ENCODE measurements at regions not wholly inside any gene's neighbourhood (a gene's known extent, or its start where the extent isn't known, plus 50 kb on each side); places are given as distances from the start of the nearest gene placed in this dataset.
A peak's percentile ranks its signal among the peaks of the same experiment; 100 is the strongest.

DNA sequence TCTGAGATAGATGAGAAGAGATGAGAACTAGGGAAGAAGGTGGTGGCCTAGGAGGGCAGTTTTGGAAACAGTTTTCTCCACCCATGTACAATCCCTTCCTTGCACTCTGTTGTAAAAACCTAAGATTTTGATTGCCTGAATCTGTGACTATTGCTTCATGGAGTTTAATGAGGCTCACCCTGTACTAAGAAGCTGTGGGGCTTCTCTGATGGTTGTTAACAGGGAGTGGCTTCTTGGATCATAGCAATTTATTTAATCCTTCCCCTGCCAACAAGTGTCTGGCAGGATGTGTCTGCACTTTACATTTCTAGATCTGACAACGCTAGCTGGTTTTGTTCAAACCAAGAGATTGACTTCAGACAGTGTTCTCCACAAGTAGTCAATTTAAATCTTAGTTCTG, 74.7 kb upstream of the C5orf46 start:
- WGBS, result 26% methylated on average over 1 of the region's 1 CpG
- no peaks in the 10 kb centered on the region for H3K36me3 ChIP-seq
- TF ChIP-seq POLR2AphosphoS5 (IDR thresholded peaks at IDR 0.05), result peak; percentile 53
- TF ChIP-seq, protein P1, sequence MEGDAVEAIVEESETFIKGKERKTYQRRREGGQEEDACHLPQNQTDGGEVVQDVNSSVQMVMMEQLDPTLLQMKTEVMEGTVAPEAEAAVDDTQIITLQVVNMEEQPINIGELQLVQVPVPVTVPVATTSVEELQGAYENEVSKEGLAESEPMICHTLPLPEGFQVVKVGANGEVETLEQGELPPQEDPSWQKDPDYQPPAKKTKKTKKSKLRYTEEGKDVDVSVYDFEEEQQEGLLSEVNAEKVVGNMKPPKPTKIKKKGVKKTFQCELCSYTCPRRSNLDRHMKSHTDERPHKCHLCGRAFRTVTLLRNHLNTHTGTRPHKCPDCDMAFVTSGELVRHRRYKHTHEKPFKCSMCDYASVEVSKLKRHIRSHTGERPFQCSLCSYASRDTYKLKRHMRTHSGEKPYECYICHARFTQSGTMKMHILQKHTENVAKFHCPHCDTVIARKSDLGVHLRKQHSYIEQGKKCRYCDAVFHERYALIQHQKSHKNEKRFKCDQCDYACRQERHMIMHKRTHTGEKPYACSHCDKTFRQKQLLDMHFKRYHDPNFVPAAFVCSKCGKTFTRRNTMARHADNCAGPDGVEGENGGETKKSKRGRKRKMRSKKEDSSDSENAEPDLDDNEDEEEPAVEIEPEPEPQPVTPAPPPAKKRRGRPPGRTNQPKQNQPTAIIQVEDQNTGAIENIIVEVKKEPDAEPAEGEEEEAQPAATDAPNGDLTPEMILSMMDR (IDR thresholded peaks at IDR 0.05), result no peak
- no peaks in the 10 kb centered on the region for H3K9me3 ChIP-seq
- no peak overlapping the region for H3K27ac ChIP-seq
- no peaks in the 10 kb centered on the region for H3K27me3 ChIP-seq (replicated peaks; ENCODE audit: insufficient read depth)
- DNase-seq (ENCODE audit: low spot score), result peak; percentile 16
- no peaks in the 10 kb centered on the region for H3K4me1 ChIP-seq (replicated peaks)
- intact Hi-C loops (cut with DNase I), result no loop called here
- H3K4me3 ChIP-seq, result no peak overlapping the region

- 88% methylated on average over 1 of the region's 1 CpG for WGBS
- no peak for TF ChIP-seq POLR2A (IDR thresholded peaks at IDR 0.05)
- intact Hi-C loops (cut with DNase I), result no loop called here
- no peak overlapping the region for H3K4me3 ChIP-seq
- no peak for DNase-seq (ENCODE audit: low spot score)
- H3K27ac ChIP-seq, result no peak overlapping the region
- no peaks in the 10 kb centered on the region for H3K9me3 ChIP-seq
- no peaks in the 10 kb centered on the region for H3K27me3 ChIP-seq (replicated peaks; ENCODE audit: insufficient read depth)
- H3K4me1 ChIP-seq (replicated peaks), result no peaks in the 10 kb centered on the region
- H3K36me3 ChIP-seq, result no peaks in the 10 kb centered on the region
Observed at GRCh38 chr5:147979761-147980160, 73.4 kb upstream of the C5orf46 start.

DNA sequence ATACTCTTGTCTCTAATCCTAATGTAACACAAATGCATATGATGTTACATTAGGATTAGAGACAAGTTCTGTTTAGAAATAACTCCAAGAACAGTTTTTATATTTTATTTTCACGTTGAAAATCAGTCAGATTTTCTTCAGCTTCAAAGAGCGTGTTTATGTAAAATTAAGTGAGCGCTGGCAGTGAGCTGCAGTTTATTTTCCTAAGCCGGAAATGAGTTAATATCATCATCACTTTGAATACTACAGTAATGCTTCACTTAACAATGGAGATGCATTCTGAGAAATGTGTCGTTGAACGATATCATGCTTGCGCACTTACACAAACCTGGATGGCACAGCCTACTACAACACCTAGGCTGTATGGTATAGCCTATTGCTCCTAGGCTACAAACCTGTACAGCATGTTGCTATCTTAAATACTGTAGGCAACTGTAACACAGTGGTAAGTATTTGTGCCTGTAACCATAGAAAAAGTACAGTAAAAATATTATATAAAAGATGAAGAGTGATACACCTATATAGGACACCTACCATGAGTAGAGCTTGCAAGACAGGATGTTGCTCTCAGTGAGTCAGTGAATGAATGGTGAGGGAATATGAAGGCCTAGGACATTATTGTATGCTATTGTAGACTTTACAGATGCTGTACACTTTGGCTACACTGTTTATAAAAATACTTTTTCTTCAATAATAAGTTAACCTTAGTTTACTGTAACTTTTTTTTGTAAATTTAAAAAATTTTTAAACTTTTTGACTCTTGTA, 65.9 kb upstream of the C5orf46 start:
- no peak overlapping the region for H3K27ac ChIP-seq
- H3K36me3 ChIP-seq, result no peaks in the 10 kb centered on the region
- no peaks in the 10 kb centered on the region for H3K9me3 ChIP-seq
- intact Hi-C loops (cut with DNase I), result no loop called here
- WGBS, result 94% methylated on average over 7 of the region's 7 CpGs
- H3K27me3 ChIP-seq (replicated peaks; ENCODE audit: insufficient read depth), result no peaks in the 10 kb centered on the region
- H3K4me1 ChIP-seq (replicated peaks), result no peaks in the 10 kb centered on the region
- TF ChIP-seq, protein P1 (IDR thresholded peaks at IDR 0.05), result no peak
- DNase-seq (ENCODE audit: low spot score), result no peak
- no peak overlapping the region for H3K4me3 ChIP-seq

GRCh38 chr5:147971472-147971871, 65.1 kb upstream of the C5orf46 start:
- Histone ChIP-seq H3K36me3 (no peaks in the 10 kb centered on the region), H3K27ac (no peak overlapping the region), H3K4me1 (replicated peaks) (no peaks in the 10 kb centered on the region), H3K9me3 (no peaks in the 10 kb centered on the region), H3K4me3 (no peak overlapping the region), H3K27me3 (replicated peaks; ENCODE audit: insufficient read depth) (no peaks in the 10 kb centered on the region)
- DNase-seq (ENCODE audit: low spot score), result no peak
- intact Hi-C loops (cut with DNase I), result no loop called here
- 91% methylated on average over 2 of the region's 2 CpGs for WGBS
- TF ChIP-seq POLR2A (IDR thresholded peaks at IDR 0.05) (no peak), POLR2AphosphoS5 (IDR thresholded peaks at IDR 0.05) (no peak)
- TF ChIP-seq, protein P1 (IDR thresholded peaks at IDR 0.05), result no peak

GRCh38 chr5:147968855-147969254, 62.5 kb upstream of the C5orf46 start:
- intact Hi-C loops (cut with DNase I), result no loop called here
- H3K4me1 ChIP-seq (replicated peaks), result no peaks in the 10 kb centered on the region
- no peak overlapping the region for H3K27ac ChIP-seq
- H3K4me3 ChIP-seq, result no peak overlapping the region
- no peak for DNase-seq (ENCODE audit: low spot score)
- no peaks in the 10 kb centered on the region for H3K9me3 ChIP-seq
- no peaks in the 10 kb centered on the region for H3K36me3 ChIP-seq
- WGBS, result 86% methylated on average over 4 of the region's 4 CpGs
- no peak for TF ChIP-seq POLR2A (IDR thresholded peaks at IDR 0.05)
- no peak for TF ChIP-seq POLR2AphosphoS5 (IDR thresholded peaks at IDR 0.05)
- TF ChIP-seq, protein P1 (IDR thresholded peaks at IDR 0.05), result no peak
- no peaks in the 10 kb centered on the region for H3K27me3 ChIP-seq (replicated peaks; ENCODE audit: insufficient read depth)
